ENCODE measurements at regions not wholly inside any gene's neighbourhood (a gene's known extent, or its start where the extent isn't known, plus 50 kb on each side); places are given as distances from the start of the nearest gene placed in this dataset.

GRCh38 chr10:3951993-3952392 is 167.0 kb upstream of the KLF6 start:
- intact Hi-C loops (cut with micrococcal nuclease): no loop called here
- Mint-ChIP-seq H3K9me3 (ENCODE audit: insufficient read depth) (peaks cover 2% of the 10 kb centered on the region), H3K4me1 (peaks cover 3% of the 10 kb centered on the region), H3K27me3 (no peaks in the 10 kb centered on the region), H3K27ac (no peak overlapping the region), H3K4me3 (no peak overlapping the region)
- ChIA-PET POLR2A (interaction anchor here (0.6 kb wide), 1 partner anchor 11 kb away, joined by 3 read pairs; no protein-coding TSS in a partner anchor), CTCF (interaction anchor here (0.6 kb wide), 1 partner anchor 64 kb away, joined by 4 read pairs; no protein-coding TSS in a partner anchor)
- Histone ChIP-seq H4K20me1 (ENCODE audit: control insufficient read depth, insufficient read depth, low read length, poor library complexity, severe bottlenecking) (no peaks in the 10 kb centered on the region), H3K79me2 (ENCODE audit: control insufficient read depth, insufficient read depth, low read length) (no peaks in the 10 kb centered on the region), H3K4me3 (ENCODE audit: control extremely low read depth in 1 of 5, extremely low read depth in 1 of 5, insufficient read depth in 1 of 5, low read depth in 2 of 5, low read length in 4 of 5) (no peak overlapping the region), H3K9ac (ENCODE audit: low read length) (no peak overlapping the region), H2AFZ (ENCODE audit: insufficient read depth, low read depth, low read length, poor library complexity, severe bottlenecking) (no peak overlapping the region), H3K27me3 (replicated peaks in 1 of 4; ENCODE audit: control extremely low read depth in 1 of 4, control insufficient read depth in 3 of 4, insufficient read depth in 4 of 4, low read length in 3 of 4) (no peaks in the 10 kb centered on the region), H3K9me3 (ENCODE audit: control extremely low read depth in 1 of 3, control insufficient read depth in 2 of 3, insufficient read depth in 1 of 3, low read length in 2 of 3) (no peaks in the 10 kb centered on the region), H3K4me2 (replicated peaks; ENCODE audit: low read depth, low read length, poor library complexity, severe bottlenecking) (no peak overlapping the region), H3K27ac (ENCODE audit: low read length in 2 of 2) (no peak overlapping the region), H3K4me1 (ENCODE audit: control insufficient read depth in 2 of 2, insufficient read depth in 2 of 2, low read length in 2 of 2) (no peaks in the 10 kb centered on the region), H3K36me3 (replicated peaks in 1 of 2; ENCODE audit: control extremely low read depth in 1 of 2, control insufficient read depth in 1 of 2, extremely low read depth in 1 of 2, insufficient read depth in 2 of 2, low read length in 1 of 2) (no peaks in the 10 kb centered on the region)
- TF ChIP-seq CTCF (IDR thresholded peaks at IDR 0.05): no peak
- TF ChIP-seq EZH2 (IDR thresholded peaks at IDR 0.05; ENCODE audit: borderline replicate concordance, insufficient read depth, low read depth, low read length, poor library complexity, severe bottlenecking): no peak
- 96% methylated on average over 12 of the region's 12 CpGs for WGBS (ENCODE audit: insufficient coverage)
- DNase-seq (no peak), ATAC-seq (ENCODE audit: low read depth) (no peak)

- intact Hi-C loops (cut with micrococcal nuclease): no loop called here
These were observed 165.8 kb upstream of the KLF6 start for GRCh38 chr10:3950676-3951275.

More at GRCh38 chr10:3950676-3951275, 165.8 kb upstream of the KLF6 start:
- Histone ChIP-seq H3K27me3 (replicated peaks in 1 of 4; ENCODE audit: control extremely low read depth in 1 of 4, control insufficient read depth in 3 of 4, insufficient read depth in 4 of 4, low read length in 3 of 4) (no peaks in the 10 kb centered on the region), H3K36me3 (replicated peaks in 1 of 2; ENCODE audit: control extremely low read depth in 1 of 2, control insufficient read depth in 1 of 2, extremely low read depth in 1 of 2, insufficient read depth in 2 of 2, low read length in 1 of 2) (no peaks in the 10 kb centered on the region), H3K4me1 (ENCODE audit: control insufficient read depth in 2 of 2, insufficient read depth in 2 of 2, low read length in 2 of 2) (no peaks in the 10 kb centered on the region), H3K9me3 (ENCODE audit: control extremely low read depth in 1 of 3, control insufficient read depth in 2 of 3, insufficient read depth in 1 of 3, low read length in 2 of 3) (no peaks in the 10 kb centered on the region), H3K9ac (ENCODE audit: low read length) (no peak overlapping the region), H3K27ac (ENCODE audit: low read length in 2 of 2) (no peak overlapping the region), H4K20me1 (ENCODE audit: control insufficient read depth, insufficient read depth, low read length, poor library complexity, severe bottlenecking) (no peaks in the 10 kb centered on the region), H3K4me3 (ENCODE audit: control extremely low read depth in 1 of 5, extremely low read depth in 1 of 5, insufficient read depth in 1 of 5, low read depth in 2 of 5, low read length in 4 of 5) (no peak overlapping the region), H3K79me2 (ENCODE audit: control insufficient read depth, insufficient read depth, low read length) (no peaks in the 10 kb centered on the region), H2AFZ (ENCODE audit: insufficient read depth, low read depth, low read length, poor library complexity, severe bottlenecking) (no peak overlapping the region), H3K4me2 (replicated peaks; ENCODE audit: low read depth, low read length, poor library complexity, severe bottlenecking) (no peak overlapping the region)
- no peak for TF ChIP-seq CTCF (IDR thresholded peaks at IDR 0.05)
- TF ChIP-seq EZH2 (IDR thresholded peaks at IDR 0.05; ENCODE audit: borderline replicate concordance, insufficient read depth, low read depth, low read length, poor library complexity, severe bottlenecking): no peak
- no peak overlapping the region for H3K4me3 Mint-ChIP-seq
- ChIA-PET POLR2A (no interaction called here), CTCF (no interaction called here)
- no peak overlapping the region for H3K27ac Mint-ChIP-seq
- H3K4me1 Mint-ChIP-seq: peaks cover 3% of the 10 kb centered on the region
- peaks cover 2% of the 10 kb centered on the region for H3K9me3 Mint-ChIP-seq (ENCODE audit: insufficient read depth)
- H3K27me3 Mint-ChIP-seq: no peaks in the 10 kb centered on the region
- no peak for DNase-seq
- 95% methylated on average over 3 of the region's 12 CpGs for WGBS (ENCODE audit: insufficient coverage)
- no peak for ATAC-seq (ENCODE audit: low read depth)

All from B cell (primary cell).